Activated CD8-positive, alpha-beta memory T cell treated with anti-CD3 and anti-CD28 coated beads, Interleukin-2, amount 50 U/mL, for 48 hours (primary cell): ENCODE measurements at regions not wholly inside any gene's neighbourhood (a gene's known extent, or its start where the extent isn't known, plus 50 kb on each side); places are given as distances from the start of the nearest gene placed in this dataset.
"Not testable (repeated sequence)": the region's sequence is repeated elsewhere in the genome, so short reads cannot be mapped to it uniquely, and the experiment has no call there.

Experiments
- DNase-seq: peaks from one replicate; pipeline ENCODE4 v3.0.0-alpha.2; 2020

- no peak for DNase-seq
These were observed 287.8 kb upstream of the CHRM3 start for GRCh38 chr1:239098400-239099037.

DNA sequence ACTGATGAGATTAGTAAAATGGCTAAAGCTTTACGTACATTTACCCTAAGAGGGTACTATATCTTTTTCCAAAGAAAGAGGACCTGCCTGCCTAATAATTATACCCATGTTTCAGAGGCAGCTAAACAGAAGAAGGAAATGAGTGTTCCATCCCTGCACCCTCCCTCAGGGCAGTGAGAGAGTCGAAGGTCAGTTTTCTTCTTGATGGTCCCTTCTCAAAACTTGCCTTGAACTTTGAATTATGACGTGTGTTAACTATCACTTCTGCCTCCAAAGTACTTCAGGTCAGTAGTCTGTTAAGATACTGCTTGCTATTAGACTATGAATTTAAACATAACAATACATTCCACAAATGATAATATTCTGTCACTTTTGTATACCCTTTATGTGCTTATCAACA is 294.8 kb upstream of the CHRM3 start:
- no peak for DNase-seq

DNA sequence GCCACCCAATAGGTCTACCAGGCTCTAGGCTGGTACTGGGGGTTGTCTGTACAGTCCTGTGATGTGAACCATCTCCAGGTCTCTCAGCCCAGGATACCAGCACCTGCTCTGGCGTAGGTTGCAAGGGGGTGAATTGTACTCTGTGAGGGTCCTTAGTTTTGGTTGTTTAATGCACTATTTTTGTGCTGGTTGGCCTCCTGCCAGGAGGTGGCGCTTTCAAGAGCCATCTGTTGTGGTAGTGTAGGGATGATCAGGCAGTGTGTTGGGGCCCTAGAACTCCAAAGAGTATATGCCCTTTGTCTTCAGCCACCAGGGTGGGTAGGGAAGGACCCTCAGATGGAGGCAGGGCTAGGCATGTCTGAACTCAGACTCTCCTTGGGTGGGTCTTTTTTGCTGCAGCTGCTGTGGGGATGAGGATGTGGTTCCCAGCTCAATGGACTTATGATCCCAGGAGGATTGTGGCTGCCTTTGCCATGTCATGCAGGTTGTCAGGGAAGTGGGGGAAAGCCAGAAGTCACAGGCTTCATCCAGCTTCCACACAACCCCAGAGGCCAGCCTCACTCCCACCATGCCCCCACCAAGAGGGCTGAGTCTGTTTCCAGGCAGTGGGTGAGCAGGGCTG is 301.8 kb upstream of the CHRM3 start:
- no peak for DNase-seq

- not testable (repeated sequence) for DNase-seq
These were observed 304.4 kb upstream of the CHRM3 start for GRCh38 chr1:239081947-239082346.

GRCh38 chr1:239067480-239067879 is 318.9 kb upstream of the CHRM3 start:
- DNase-seq = no peak

DNA sequence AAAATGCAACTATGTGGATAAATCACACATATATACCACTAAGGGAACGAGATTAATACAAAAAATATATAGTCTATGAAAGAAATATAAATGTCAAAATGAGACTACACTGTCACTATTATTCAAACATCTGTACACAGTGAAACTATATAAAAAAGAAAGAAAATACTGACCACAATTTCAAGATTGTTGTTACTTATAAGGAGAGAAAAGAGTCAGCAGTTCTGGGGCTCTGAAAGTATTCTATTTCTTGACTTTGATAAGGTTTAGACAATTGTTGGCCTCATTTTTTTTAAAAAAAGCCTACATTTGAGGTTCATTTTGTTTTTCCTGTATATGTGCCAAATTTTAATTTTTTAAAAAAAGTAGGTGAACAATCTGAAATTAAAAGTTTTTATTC is 319.3 kb upstream of the CHRM3 start:
- DNase-seq = no peak

DNA sequence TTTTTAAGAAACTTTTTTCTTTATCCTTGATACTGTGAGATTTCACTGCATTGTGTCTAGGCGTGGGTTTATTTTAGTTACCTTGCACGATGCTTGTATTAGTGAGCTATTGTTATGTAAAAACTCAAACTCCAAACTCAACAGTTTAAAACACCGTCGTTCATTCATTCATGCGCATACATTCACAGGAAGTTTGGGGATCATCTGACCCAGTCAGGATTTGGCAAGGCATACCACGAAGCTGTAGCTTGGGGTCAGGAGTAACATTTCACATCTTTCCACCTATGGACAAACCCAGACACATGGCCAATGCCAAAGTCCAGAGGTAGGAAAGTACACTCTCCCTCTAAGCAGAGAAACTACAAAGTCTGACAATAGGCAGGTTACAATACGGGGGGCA is 324.6 kb upstream of the CHRM3 start:
- no peak for DNase-seq

DNA sequence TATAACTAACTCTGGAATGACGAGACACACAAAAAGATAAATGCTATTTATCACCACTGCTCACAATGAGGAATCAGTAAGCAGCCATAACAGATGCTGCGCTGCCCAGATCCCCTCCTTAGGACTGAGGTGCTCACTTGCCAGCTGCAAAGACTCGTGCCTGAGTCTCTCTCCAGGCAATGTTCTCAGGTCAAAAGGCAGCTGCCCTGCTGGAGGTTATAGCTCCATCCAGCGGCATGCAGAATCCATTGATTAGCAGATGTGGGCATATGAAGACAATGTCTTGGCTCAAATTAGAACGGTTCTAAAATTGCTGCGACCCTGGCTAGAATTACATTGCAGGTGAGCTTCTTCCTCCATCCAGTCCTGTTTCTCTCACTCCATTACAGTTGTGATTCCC is 328.2 kb upstream of the CHRM3 start:
- DNase-seq = no peak

GRCh38 chr1:239056940-239057339 is 329.4 kb upstream of the CHRM3 start:
- no peak for DNase-seq

- DNase-seq = no peak
These were observed 333.1 kb upstream of the CHRM3 start for GRCh38 chr1:239053279-239053678.

DNA sequence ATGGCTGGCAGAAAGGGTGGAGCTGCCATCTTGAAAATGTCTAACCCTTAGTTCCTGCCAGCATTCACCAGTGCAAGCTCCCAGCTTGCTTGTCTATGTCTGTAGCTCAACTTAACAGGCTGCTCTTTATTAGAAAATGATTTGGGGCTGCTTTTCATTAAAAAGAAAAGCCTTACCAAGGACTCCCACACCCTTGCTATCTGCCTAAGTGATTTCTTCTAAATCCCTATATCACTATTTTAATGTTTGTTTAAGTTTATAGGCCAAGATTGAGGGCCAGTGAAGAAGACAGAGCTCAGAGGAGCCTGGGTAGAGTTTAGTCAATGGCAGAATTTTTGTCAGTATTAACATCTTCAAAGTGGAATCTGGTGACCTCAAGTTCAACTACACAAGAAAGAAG is 336.8 kb upstream of the CHRM3 start:
- no peak for DNase-seq

- no peak for DNase-seq
These were observed 341.5 kb upstream of the CHRM3 start for GRCh38 chr1:239044829-239045228.

DNA sequence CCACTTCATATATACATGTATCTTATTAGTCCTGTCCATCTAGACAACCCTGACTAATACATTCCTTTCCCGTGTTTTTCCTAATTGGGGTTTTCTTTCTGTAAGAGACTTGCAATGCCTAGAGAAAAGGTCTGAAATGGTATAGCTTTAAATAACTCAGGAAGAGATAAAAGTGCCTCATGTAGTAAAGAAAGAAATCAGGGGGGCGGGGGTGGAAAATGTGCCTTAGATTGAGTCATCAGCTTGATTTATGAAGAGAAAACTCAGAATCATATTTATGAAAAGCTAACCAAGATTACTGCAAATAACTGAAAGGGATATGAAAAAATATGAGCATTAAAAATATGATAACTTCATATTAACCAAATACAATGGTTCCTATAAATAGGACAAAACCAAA is 345.8 kb upstream of the CHRM3 start:
- DNase-seq = no peak

- DNase-seq = no peak
These were observed 355.1 kb upstream of the CHRM3 start for GRCh38 chr1:239031310-239031709.

DNA sequence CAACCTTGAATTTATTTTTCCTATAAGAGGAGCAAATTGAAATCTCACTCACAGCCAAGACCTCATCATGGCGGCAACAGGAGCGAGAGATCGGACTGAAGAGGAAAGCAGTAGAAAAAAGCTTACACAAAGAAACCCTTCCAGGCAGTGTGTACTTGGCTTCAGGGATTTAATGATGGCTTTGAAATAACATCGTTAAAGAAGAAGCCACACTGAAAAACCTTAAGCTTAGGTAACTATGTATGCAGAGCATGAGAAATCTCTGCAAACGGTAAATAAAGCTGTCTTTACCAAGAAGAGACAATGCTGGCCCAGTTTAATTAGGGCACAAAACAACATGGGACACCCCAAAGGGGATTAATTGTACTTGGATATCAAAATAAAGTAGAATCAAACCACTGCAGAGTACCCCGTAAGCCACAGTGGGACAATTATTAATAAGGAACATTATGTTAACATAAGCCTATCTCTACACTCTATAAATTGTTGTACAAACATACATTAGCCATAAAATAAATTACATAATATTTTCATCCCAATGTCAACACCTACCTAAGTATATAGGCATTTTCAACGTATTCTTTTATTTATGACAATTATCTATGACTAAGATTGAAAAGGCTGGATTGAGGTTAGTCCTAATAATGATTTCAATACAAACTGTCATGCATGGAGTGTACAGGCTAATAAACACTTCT is 360.2 kb upstream of the CHRM3 start:
- DNase-seq = no peak

- DNase-seq = no peak
These were observed 361.1 kb upstream of the CHRM3 start for GRCh38 chr1:239025223-239025622.

GRCh38 chr1:239023732-239024360 is 362.5 kb upstream of the CHRM3 start:
- DNase-seq = no peak

- DNase-seq = no peak
These were observed 370.0 kb upstream of the CHRM3 start for GRCh38 chr1:239016337-239016736.

GRCh38 chr1:239011382-239011781 is 375.0 kb upstream of the CHRM3 start:
- no peak for DNase-seq

DNA sequence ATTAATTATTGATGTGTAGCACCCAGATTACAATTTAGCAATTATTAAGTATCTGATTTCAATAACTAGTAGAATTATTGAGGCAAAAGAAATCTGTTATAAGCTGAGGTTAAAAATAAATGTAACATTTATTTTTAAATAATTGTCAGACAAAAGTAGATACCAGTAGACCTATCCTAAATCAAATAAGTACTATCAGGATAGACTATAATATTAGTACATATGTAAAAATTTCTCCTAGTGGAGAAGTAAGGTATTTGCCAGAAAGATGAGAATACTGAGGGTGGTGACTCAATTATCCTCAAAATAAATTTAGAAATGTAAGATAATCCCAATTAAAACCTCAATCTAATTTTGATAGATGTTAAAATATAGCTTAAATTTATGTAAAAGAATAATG is 377.8 kb upstream of the CHRM3 start:
- DNase-seq = no peak

- no peak for DNase-seq
These were observed 380.1 kb upstream of the CHRM3 start for GRCh38 chr1:239006276-239006675.

DNA sequence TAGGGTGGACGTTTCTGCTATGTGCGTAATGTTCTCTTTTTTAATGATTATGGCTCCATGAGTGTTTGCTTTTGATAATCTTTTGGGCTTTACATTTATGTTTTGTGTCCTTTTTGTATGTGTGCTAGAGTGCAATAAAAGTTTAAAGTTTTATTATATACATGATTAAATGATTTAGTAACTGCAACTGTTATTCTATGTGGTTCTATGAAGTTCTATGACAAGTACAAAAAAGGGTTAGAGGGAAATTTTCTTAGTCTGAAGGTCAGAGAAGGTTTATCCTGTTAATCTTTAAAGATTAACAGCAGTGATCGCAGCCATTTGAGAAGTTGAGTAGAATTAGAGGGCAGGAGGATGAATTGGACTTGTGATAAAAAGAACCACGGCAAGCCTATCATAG is 386.4 kb upstream of the CHRM3 start:
- DNase-seq = no peak

DNA sequence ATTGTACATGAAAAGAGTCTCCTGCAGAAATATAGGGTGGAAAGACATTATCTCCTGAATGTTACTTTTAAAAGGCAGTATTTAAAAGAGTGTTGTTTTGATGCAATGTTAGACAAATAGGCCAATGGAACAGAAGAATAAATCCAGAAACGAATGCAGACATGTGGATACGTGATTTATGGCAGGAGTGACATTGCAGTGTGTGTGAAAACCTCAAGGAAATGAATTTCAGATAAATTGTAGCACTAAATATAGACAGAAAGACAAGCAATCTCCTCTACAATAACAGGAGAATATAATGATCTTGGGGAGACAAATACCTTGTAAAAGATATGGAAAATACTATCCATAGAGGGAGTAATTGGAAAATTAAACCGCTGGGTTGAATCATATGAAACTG is 387.8 kb upstream of the CHRM3 start:
- DNase-seq = no peak
